Peyer's patch (tissue), 4 donors: ENCODE measurements at regions not wholly inside any gene's neighbourhood (a gene's known extent, or its start where the extent isn't known, plus 50 kb on each side); places are given as distances from the start of the nearest gene placed in this dataset.

Source experiments
- POLR2A ChIP-seq, 2 donors: fragments of 450-650 bp; IDR thresholded peaks; one replicate each; pipeline ENCODE4 v1.5.1; 2017; ENCODE audit warnings: antibody characterized with exemption in 2 of 2, mild to moderate bottlenecking in 2 of 2, moderate library complexity in 2 of 2
- TF ChIP-seq, protein P1 (sequence below), 6 experiments: fragments of 450-650 bp in 4 of 6; fragments of 200-600 bp in 2 of 6; sonication (generic) in 1 of 6; IDR thresholded peaks; one replicate each; pipeline ENCODE4 v1.5.1; 2017 to 2019; ENCODE audit warnings: antibody characterized with exemption in 6 of 6, mild to moderate bottlenecking in 3 of 6, moderate library complexity in 1 of 6

- TF ChIP-seq, protein P1, sequence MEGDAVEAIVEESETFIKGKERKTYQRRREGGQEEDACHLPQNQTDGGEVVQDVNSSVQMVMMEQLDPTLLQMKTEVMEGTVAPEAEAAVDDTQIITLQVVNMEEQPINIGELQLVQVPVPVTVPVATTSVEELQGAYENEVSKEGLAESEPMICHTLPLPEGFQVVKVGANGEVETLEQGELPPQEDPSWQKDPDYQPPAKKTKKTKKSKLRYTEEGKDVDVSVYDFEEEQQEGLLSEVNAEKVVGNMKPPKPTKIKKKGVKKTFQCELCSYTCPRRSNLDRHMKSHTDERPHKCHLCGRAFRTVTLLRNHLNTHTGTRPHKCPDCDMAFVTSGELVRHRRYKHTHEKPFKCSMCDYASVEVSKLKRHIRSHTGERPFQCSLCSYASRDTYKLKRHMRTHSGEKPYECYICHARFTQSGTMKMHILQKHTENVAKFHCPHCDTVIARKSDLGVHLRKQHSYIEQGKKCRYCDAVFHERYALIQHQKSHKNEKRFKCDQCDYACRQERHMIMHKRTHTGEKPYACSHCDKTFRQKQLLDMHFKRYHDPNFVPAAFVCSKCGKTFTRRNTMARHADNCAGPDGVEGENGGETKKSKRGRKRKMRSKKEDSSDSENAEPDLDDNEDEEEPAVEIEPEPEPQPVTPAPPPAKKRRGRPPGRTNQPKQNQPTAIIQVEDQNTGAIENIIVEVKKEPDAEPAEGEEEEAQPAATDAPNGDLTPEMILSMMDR (IDR thresholded peaks at IDR 0.05): no peak
- TF ChIP-seq POLR2A (IDR thresholded peaks at IDR 0.05): no peak
These were observed 88.7 kb upstream of the ATP8B1 start for GRCh38 chr18:57891707-57892391.
